NCI-H2227 (cell line): ENCODE measurements at regions not wholly inside any gene's neighbourhood (a gene's known extent, or its start where the extent isn't known, plus 50 kb on each side); places are given as distances from the start of the nearest gene placed in this dataset.

Experiments used
- DNase-seq: peaks from one replicate; lab custom pipeline; 2025; ENCODE audit not compliant: unreplicated experiment; lab: John Stamatoyannopoulos, UW

- no peak for DNase-seq
Measured at GRCh38 chr12:118840878-118841277, 140.5 kb upstream of the SRRM4 start.

GRCh38 chr12:118841588-118841987 lies 139.8 kb upstream of the SRRM4 start:
- no peak for DNase-seq

GRCh38 chr12:118842866-118843265 lies 138.5 kb upstream of the SRRM4 start:
- no peak for DNase-seq

GRCh38 chr12:118846416-118846815 lies 134.9 kb upstream of the SRRM4 start:
- DNase-seq = no peak

GRCh38 chr12:118850244-118850825 lies 131.0 kb upstream of the SRRM4 start:
- no peak for DNase-seq

GRCh38 chr12:118851891-118852290 lies 129.4 kb upstream of the SRRM4 start:
- DNase-seq = no peak

GRCh38 chr12:118853634-118854033 lies 127.7 kb upstream of the SRRM4 start:
- no peak for DNase-seq

- no peak for DNase-seq
Measured at GRCh38 chr12:118855858-118856257, 125.5 kb upstream of the SRRM4 start.

- DNase-seq = no peak
Measured at GRCh38 chr12:118866346-118866745, 115.0 kb upstream of the SRRM4 start.

- peak; percentile 93 for DNase-seq
Measured at GRCh38 chr12:118870551-118870950, 110.8 kb upstream of the SRRM4 start.

GRCh38 chr12:118874698-118875548 lies 106.4 kb upstream of the SRRM4 start:
- peak; percentile 44 for DNase-seq

GRCh38 chr12:118880720-118881493 lies 100.4 kb upstream of the SRRM4 start:
- peak; percentile 67 for DNase-seq

GRCh38 chr12:118884226-118884625 lies 97.1 kb upstream of the SRRM4 start:
- DNase-seq = no peak

GRCh38 chr12:118900993-118901392 lies 80.3 kb upstream of the SRRM4 start:
- no peak for DNase-seq

- no peak for DNase-seq
Measured at GRCh38 chr12:118908811-118909210, 72.5 kb upstream of the SRRM4 start.

- DNase-seq = peak; percentile 42
Measured at GRCh38 chr12:118912697-118913270, 68.6 kb upstream of the SRRM4 start.

- DNase-seq = no peak
Measured at GRCh38 chr12:118921761-118922160, 59.6 kb upstream of the SRRM4 start.

- DNase-seq = no peak
Measured at GRCh38 chr12:118922405-118922804, 58.9 kb upstream of the SRRM4 start.

GRCh38 chr12:118925407-118925806 lies 55.9 kb upstream of the SRRM4 start:
- no peak for DNase-seq

- DNase-seq = no peak
Measured at GRCh38 chr12:118925826-118926225, 55.5 kb upstream of the SRRM4 start.
